ENCODE measurements at regions not wholly inside any gene's neighbourhood (a gene's known extent, or its start where the extent isn't known, plus 50 kb on each side); places are given as distances from the start of the nearest gene placed in this dataset.
A peak's percentile ranks its signal among the peaks of the same experiment; 100 is the strongest.

DNA sequence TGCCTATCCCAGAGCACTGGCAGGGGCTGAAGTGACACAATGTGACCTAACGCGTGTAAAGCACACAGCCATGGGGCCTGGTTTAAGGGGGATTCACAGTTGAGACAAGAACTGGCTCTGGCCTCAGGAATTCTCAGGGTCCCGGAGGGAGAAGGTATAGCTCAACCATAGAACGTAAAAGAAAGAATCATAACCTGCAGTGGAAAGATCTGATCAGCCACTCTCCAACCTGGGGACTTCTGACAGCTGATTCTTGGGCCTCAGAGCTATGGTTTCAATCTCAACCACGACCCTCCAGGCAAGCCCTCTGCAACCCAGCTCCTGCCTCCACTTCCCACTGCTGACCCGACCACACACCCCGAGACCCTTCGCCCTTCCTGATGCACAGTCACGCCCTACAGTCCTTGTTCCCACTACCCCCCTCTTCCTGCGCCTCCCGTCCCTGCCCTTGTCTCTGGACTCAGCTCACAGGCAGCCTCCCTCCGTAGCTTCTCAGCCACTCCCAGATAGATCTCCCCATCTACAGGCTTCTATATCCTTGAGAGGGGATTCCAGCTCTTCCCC, 245.2 kb downstream of the BUB3 start:
- H3K27me3 Mint-ChIP-seq (ENCODE audit: low read depth) = 0 out of 2 replicates have a peak, but pooled peaks cover 1% of the 10 kb centered on the region
- no peak overlapping the region for H4K5ac ChIP-seq (ENCODE audit: insufficient read length, low read depth, low read length)
- no peak overlapping the region for H2BK12ac ChIP-seq (ENCODE audit: insufficient read length, low read depth, low read length)
- TF ChIP-seq, protein P1, sequence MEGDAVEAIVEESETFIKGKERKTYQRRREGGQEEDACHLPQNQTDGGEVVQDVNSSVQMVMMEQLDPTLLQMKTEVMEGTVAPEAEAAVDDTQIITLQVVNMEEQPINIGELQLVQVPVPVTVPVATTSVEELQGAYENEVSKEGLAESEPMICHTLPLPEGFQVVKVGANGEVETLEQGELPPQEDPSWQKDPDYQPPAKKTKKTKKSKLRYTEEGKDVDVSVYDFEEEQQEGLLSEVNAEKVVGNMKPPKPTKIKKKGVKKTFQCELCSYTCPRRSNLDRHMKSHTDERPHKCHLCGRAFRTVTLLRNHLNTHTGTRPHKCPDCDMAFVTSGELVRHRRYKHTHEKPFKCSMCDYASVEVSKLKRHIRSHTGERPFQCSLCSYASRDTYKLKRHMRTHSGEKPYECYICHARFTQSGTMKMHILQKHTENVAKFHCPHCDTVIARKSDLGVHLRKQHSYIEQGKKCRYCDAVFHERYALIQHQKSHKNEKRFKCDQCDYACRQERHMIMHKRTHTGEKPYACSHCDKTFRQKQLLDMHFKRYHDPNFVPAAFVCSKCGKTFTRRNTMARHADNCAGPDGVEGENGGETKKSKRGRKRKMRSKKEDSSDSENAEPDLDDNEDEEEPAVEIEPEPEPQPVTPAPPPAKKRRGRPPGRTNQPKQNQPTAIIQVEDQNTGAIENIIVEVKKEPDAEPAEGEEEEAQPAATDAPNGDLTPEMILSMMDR (conservative IDR thresholded peaks at IDR 0.05) = no peak
- peaks cover 19 to 31% (median 20%) of the 10 kb centered on the region in 3 experiments for H3K36me3 Mint-ChIP-seq (ENCODE audit: insufficient read depth in 1 of 3, low read depth in 3 of 3)
- no peak overlapping the region for H4K91ac ChIP-seq (ENCODE audit: insufficient read length, low read depth, low read length)
- peak overlapping the region in 1 of 3 experiments; percentile 46; a peak in 2 of 7 replicates for H3K27ac Mint-ChIP-seq
- DNase-seq = no peak
- no peak overlapping the region for H3K56ac ChIP-seq (ENCODE audit: insufficient read length, low read depth, low read length)
- no peaks in the 10 kb centered on the region for H3K79me1 ChIP-seq (ENCODE audit: insufficient read depth, low read depth, low read length, poor library complexity, severe bottlenecking)
- no peak overlapping the region for H3T11ph ChIP-seq (ENCODE audit: low read length)
- H2BK15ac ChIP-seq (ENCODE audit: low read depth, low read length) = no peak overlapping the region
- H3K23me2 ChIP-seq (ENCODE audit: insufficient read length, low read depth, low read length, poor library complexity, severe bottlenecking) = no peaks in the 10 kb centered on the region
- H3K4me1 Mint-ChIP-seq = peaks cover 0 to 4% of the 10 kb centered on the region in 2 experiments; a peak in 2 of 4 replicates
- no peak overlapping the region for H3K9ac ChIP-seq (ENCODE audit: extremely low read depth, insufficient read length, low read length)
- H3K23ac ChIP-seq (ENCODE audit: insufficient read length, low read depth, low read length) = no peak overlapping the region
- H3K4ac ChIP-seq (ENCODE audit: low read depth, low read length) = no peak overlapping the region
- no peaks in the 10 kb centered on the region for H3K79me2 ChIP-seq (ENCODE audit: insufficient read depth, low read length)
- no peak overlapping the region for H2BK20ac ChIP-seq (ENCODE audit: low read depth, low read length, poor library complexity, severe bottlenecking)
- no peak overlapping the region for H3K4me3 Mint-ChIP-seq
- H3K27ac ChIP-seq (ENCODE audit: insufficient read length, low read depth, low read length) = no peak overlapping the region
- no peaks in the 10 kb centered on the region for H3K27me3 ChIP-seq (ENCODE audit: insufficient read depth, low read length)
- no CpG with 5 or more reads among the region's 12 CpGs for WGBS (ENCODE audit: extremely low coverage, insufficient read length, low lambda C conversion rate)
- no peaks in the 10 kb centered on the region for H4K20me1 ChIP-seq (ENCODE audit: control insufficient read depth, insufficient read depth, insufficient read length)
- no peak overlapping the region for H2AK5ac ChIP-seq (ENCODE audit: insufficient read length, low read length)
- H2BK5ac ChIP-seq (ENCODE audit: insufficient read length, low read length) = no peak overlapping the region
- H3K14ac ChIP-seq (ENCODE audit: insufficient read depth, low read length) = no peak overlapping the region
- H3K9me3 ChIP-seq (ENCODE audit: control insufficient read depth, low read depth, low read length) = peaks cover 7% of the 10 kb centered on the region
- H4K8ac ChIP-seq (replicated peaks; ENCODE audit: insufficient read length, low read depth, low read length) = no peak overlapping the region
- no peak overlapping the region for H3K4me2 ChIP-seq (ENCODE audit: insufficient read depth, insufficient read length, low read length)
- H3K4me1 ChIP-seq (ENCODE audit: insufficient read depth, low read length) = no peaks in the 10 kb centered on the region
- H3K18ac ChIP-seq (ENCODE audit: insufficient read length, low read depth, low read length) = no peak overlapping the region
- peaks cover 26 to 27% of the 10 kb centered on the region in 2 experiments for H3K9me3 Mint-ChIP-seq
- no peak overlapping the region for H2AFZ ChIP-seq (ENCODE audit: low read length)
- no peak overlapping the region for H2BK120ac ChIP-seq (ENCODE audit: low read depth, low read length, poor library complexity, severe bottlenecking)

Measured in H9 (cell line).